ENCODE measurements at regions not wholly inside any gene's neighbourhood (a gene's known extent, or its start where the extent isn't known, plus 50 kb on each side); places are given as distances from the start of the nearest gene placed in this dataset.

GRCh38 chr10:90226517-90226916 lies 525.1 kb downstream of the KIF20B start:
- TF ChIP-seq CTCF (optimal IDR thresholded peaks at IDR 0.05 in 1 of 3, IDR thresholded peaks at IDR 0.05 in 1 of 3, conservative IDR thresholded peaks at IDR 0.05 in 1 of 3; ENCODE audit: extremely low read depth in 1 of 3, insufficient read depth in 2 of 3, low read length in 3 of 3) (no peak), EZH2 (IDR thresholded peaks at IDR 0.05; ENCODE audit: low read length) (no peak)
